ENCODE measurements at regions not wholly inside any gene's neighbourhood (a gene's known extent, or its start where the extent isn't known, plus 50 kb on each side); places are given as distances from the start of the nearest gene placed in this dataset.

DNA sequence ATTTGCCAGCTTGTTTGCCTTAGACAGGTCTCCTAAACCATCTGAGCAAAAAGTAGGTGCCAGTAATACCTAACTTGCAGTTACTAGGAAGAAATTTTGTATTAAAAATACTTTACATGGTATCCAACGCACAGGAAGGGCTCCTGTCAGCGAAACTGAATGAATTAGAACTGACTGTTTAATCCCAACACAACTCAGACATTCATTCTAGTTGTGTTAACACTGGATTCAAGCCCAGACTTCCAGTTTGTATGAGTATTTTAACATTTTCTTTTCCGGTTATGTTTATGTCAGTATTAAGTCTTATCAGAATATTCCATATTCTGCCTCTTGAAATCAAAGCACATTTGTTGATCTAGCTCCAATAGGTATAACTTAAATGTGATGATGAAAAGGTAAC lies 82.0 kb upstream of the SOX2 start:
- in situ Hi-C loops (cut with HindIII; ENCODE audit: low sequenced_read_pairs), result no loop called here
- H3K4me3 ChIP-seq (ENCODE audit: low read depth, low read length), result no peak overlapping the region
- TF ChIP-seq, protein P1, sequence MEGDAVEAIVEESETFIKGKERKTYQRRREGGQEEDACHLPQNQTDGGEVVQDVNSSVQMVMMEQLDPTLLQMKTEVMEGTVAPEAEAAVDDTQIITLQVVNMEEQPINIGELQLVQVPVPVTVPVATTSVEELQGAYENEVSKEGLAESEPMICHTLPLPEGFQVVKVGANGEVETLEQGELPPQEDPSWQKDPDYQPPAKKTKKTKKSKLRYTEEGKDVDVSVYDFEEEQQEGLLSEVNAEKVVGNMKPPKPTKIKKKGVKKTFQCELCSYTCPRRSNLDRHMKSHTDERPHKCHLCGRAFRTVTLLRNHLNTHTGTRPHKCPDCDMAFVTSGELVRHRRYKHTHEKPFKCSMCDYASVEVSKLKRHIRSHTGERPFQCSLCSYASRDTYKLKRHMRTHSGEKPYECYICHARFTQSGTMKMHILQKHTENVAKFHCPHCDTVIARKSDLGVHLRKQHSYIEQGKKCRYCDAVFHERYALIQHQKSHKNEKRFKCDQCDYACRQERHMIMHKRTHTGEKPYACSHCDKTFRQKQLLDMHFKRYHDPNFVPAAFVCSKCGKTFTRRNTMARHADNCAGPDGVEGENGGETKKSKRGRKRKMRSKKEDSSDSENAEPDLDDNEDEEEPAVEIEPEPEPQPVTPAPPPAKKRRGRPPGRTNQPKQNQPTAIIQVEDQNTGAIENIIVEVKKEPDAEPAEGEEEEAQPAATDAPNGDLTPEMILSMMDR (IDR thresholded peaks at IDR 0.05; ENCODE audit: low read depth, low read length), result no peak

DNA sequence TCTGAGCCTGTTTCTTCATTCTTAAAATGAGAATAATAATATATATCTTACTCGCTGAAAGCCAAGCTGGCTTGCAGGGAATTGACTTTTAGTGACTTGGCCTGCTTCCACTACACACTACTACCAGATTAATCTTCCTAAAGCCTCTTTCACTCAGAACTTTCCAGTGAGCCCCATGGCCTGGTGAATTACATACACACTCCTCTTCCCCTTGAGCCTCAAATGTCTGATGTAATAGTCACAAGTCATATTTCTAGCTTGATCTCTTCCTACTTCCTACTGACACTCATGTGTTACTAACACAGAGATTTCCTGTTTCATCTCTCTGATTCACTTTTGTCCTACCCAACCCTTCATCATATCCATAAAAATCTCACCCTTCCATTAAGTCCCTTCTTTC lies 82.7 kb upstream of the SOX2 start:
- in situ Hi-C loops (cut with HindIII; ENCODE audit: low sequenced_read_pairs), result no loop called here
- TF ChIP-seq, protein P1 (IDR thresholded peaks at IDR 0.05; ENCODE audit: low read depth, low read length), result no peak
- DNase-seq (ENCODE audit: low read depth, low spot score), result peak; percentile 35
- H3K4me3 ChIP-seq (ENCODE audit: low read depth, low read length), result no peak overlapping the region

More for the DNA sequence above, 82.0 kb upstream of the SOX2 start:
- no peak for DNase-seq (ENCODE audit: low read depth, low spot score)

DNA sequence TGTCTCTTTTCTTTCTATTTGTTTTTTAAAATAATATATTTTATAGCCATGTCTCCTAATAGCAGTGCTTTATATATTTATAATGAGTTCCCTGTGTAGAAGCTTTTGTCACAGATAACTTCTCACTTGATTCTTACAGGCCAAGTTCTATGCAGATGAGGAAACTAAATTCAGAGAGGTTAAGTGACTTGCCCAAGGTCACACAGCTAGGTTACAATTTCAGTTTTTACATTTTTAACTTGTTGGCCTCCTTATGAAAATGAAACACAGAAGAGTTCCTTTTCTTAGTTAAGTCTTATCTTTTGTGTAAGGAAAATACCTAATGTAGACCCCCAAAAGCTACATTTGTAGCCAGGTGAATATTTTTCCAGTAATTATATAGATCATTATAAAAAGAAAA lies 83.3 kb upstream of the SOX2 start:
- DNase-seq (ENCODE audit: low read depth, low spot score), result no peak
- TF ChIP-seq, protein P1 (IDR thresholded peaks at IDR 0.05; ENCODE audit: low read depth, low read length), result no peak
- in situ Hi-C loops (cut with HindIII; ENCODE audit: low sequenced_read_pairs), result no loop called here
- H3K4me3 ChIP-seq (ENCODE audit: low read depth, low read length), result no peak overlapping the region

DNA sequence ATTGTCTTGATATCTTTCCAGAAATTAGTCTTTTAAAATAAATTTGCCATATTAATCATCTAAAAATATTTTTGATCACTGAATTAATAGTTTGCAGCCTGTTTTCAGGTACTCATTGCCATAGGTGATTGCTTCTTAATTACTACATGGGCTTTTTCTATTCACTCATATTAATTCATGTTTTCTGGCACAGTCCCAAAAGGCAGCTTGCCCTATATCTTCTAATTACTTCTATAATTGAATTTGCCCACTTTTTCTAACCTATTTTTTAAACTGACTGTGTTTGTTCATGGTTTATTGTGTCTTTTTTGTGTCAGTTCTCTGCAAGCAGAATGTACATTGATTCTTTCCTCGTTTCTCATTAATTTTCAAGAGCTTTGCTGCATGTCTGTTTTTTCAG lies 85.7 kb upstream of the SOX2 start:
- in situ Hi-C loops (cut with HindIII; ENCODE audit: low sequenced_read_pairs), result no loop called here
- TF ChIP-seq, protein P1 (IDR thresholded peaks at IDR 0.05; ENCODE audit: low read depth, low read length), result no peak
- no peak overlapping the region for H3K4me3 ChIP-seq (ENCODE audit: low read depth, low read length)
- no peak for DNase-seq (ENCODE audit: low read depth, low spot score)

DNA sequence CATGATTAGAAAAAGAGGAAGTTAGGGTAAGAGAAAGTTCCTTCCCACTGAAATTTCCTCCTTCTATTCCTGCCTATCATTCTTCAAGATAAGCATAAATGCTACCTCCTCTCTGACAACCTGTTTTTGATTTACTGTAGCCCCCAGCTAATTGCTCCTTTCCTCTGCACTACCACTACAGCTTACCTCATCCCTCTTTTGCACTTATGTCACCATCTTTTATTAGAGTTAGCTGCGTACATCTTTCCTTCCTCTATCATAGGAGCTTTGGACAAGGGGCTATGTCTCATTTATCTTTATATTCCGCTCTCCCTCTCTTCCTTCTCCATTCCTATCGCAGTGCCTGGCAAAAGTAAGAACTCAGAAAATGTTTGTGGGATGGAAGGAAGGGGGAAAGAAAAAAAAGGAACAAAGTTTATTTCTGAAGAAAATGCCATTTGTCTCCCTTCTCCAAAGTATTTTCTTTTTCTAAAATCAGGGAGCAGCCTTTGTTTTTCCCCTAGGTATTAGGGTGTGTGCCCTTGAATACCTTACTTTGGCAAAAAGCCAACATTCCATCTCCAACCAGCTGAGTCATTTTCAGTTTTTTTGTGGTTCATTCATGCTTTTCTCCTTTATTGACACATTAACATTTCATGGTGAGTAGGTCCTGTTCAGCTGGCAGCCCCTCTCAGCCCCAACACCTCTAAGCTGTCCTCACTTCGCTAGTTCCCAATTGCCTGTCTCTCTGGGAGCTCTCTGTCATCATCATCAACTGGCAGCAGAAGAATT lies 87.6 kb upstream of the SOX2 start:
- TF ChIP-seq, protein P1 (IDR thresholded peaks at IDR 0.05; ENCODE audit: low read depth, low read length), result no peak
- DNase-seq (ENCODE audit: low read depth, low spot score), result peak; percentile 55
- no peak overlapping the region for H3K4me3 ChIP-seq (ENCODE audit: low read depth, low read length)
- in situ Hi-C loops (cut with HindIII; ENCODE audit: low sequenced_read_pairs), result no loop called here

DNA sequence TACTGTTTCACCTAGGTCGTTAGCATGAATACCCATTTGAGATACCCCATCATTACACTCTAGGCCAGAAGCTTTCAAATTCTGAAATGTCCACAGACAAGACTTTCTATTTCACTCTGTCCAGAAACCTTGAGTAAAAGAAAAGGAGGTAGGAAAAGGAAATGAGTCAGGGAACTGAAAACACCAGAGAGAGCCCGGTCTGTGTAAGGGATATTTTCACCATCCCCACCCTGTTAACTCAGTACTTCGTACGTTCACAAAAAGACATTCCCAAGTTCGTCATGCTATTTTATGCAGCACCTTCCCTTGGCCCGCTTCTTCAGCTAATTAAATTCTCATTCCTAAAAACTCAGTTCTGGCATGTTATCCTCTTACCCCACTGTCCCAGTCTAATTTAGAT lies 89.4 kb upstream of the SOX2 start:
- H3K4me3 ChIP-seq (ENCODE audit: low read depth, low read length), result no peak overlapping the region
- in situ Hi-C loops (cut with HindIII; ENCODE audit: low sequenced_read_pairs), result no loop called here
- DNase-seq (ENCODE audit: low read depth, low spot score), result peak; percentile 69
- TF ChIP-seq, protein P1 (IDR thresholded peaks at IDR 0.05; ENCODE audit: low read depth, low read length), result no peak
